Inferior parietal cortex (tissue), 1 donor: ENCODE measurements at regions not wholly inside any gene's neighbourhood (a gene's known extent, or its start where the extent isn't known, plus 50 kb on each side); places are given as distances from the start of the nearest gene placed in this dataset.

Experiments
- DNase-seq: peaks from one replicate; pipeline ENCODE4 v3.0.0-alpha.2; 2016; ENCODE audit errors: extremely low spot score

- DNase-seq, result no peak
Measured at GRCh38 chr18:72470391-72470790, 73.8 kb downstream of the CBLN2 start.

GRCh38 chr18:72468021-72468710 lies 76.0 kb downstream of the CBLN2 start:
- no peak for DNase-seq

DNA sequence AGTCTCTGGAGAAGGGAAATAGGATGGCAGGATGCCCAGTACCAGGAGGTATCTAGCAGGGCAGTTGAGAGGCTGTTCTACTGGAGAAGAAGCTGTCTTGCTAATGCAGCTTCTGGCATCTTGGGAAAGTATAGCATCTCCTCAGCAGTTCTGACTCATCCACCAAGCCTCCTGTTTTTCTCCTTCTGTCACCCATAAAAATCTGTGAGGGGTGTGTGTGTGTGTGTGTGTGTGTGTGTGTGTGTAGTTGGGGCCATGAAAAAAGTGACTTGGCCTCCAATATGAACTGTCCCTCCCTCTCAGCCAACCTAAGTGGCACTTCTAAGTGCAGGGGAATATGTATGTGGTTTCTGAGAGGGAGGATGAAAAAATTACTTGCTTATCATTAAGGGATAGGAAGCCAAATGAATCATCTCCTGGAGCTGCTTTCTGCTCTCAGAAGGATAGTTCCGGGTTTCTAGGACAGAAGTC lies 83.9 kb downstream of the CBLN2 start:
- DNase-seq, result peak; percentile 30

DNA sequence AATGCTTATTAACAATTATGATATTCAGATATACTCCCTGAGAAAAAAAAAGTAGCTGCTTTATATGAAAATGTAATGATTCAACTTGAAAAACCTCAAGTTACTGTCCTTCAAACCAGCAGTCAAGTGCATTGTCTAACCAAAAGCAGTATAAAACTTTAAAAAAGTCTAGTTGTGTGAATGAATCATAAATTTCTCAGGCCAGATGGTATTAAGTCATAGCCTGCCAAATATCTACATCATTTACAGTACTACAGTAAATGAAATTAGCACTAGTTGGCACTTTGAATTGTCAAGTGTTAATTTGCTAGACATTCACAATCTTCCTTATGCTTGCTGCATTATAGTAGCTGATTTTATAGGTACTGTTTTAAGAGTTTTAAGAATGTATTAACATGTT lies 85.9 kb downstream of the CBLN2 start:
- peak; percentile 55 for DNase-seq

DNA sequence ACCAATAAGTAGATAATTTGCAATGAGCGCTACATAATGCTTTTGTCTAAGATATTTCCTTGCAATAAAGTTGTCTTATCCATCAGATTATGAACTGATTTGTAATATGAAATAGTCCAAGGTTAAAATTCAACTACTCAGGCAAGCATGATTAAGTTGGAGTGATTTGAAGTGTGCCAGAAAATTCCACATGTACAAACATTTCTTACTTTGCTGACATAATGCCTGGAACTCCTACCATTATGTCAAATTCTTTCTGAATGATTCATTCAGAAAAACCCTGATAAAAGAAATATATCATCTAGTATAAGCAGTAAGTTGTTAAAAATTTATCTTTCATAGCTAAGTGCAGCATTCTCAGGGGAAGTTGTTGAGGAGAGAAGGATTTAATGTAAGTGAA lies 87.3 kb downstream of the CBLN2 start:
- no peak for DNase-seq

- DNase-seq, result no peak
Measured at GRCh38 chr18:72452328-72452727, 91.8 kb downstream of the CBLN2 start.

DNA sequence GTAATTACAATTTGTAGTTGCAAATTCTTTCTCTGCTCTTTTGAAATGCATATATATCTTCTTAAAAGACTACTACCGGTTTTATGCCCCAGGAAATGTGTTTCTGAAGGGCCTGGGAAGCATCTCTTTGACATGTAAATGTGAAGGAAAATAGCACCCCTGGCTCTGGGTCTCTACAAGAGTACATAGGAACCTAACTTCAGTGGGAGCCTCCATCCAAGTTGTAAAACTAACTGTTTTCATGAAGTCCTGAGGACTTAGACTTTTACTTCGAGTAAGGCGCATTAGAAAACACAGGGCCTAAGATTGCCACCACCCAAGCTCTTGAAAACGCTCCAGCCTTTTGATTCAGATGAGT lies 99.4 kb downstream of the CBLN2 start:
- no peak for DNase-seq

DNA sequence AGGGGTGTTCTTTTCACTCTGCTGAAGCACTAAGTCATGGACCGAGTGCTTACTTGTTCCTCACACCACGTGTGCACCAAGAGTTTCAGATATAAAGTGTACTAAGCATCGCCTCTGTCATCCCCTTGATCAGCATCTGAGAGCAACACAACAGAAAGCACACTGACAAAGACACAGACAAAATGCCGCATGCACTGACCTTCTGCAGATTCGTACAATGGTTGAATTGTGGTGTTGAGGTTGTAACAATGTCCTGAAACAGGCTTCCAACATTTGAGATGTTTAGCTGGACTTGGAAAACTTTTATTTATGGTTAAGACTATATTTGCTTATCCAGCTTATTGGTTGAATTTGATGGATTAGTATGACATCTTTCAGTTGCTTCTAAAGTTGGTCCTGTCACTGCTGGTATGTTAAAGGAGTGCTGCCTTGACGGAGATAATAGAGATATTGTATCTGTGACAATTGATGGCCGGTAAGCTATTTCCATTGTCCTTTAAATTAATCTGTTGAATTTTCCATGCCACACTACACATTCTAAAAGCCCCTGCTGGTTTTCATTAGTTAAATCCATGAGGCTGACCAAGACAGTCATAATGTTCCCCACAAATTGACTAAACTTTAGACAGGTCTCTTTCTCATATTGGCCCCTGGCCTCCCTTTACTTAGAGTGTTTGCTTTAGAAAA lies 99.9 kb downstream of the CBLN2 start:
- DNase-seq, result no peak

DNA sequence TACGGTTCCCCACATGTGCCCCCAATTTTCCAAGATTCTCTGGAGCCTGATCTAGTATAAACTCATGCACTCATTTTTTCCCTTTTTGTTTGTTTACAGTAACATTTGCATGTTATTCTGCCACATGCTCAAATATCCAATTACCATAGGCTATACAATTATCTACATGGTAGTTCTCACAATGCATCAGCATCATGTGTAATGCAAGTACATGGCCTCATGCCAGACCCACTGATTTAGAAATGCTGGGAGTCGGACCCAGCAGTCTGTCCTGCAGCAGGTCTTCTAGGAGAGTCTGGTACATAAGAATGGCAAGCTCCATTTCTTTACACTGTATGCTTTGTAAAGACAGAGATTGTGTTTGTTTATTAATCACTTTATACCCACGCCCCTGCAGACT lies 107.7 kb downstream of the CBLN2 start:
- no peak for DNase-seq

- no peak for DNase-seq
Measured at GRCh38 chr18:72433756-72434155, 110.4 kb downstream of the CBLN2 start.

DNA sequence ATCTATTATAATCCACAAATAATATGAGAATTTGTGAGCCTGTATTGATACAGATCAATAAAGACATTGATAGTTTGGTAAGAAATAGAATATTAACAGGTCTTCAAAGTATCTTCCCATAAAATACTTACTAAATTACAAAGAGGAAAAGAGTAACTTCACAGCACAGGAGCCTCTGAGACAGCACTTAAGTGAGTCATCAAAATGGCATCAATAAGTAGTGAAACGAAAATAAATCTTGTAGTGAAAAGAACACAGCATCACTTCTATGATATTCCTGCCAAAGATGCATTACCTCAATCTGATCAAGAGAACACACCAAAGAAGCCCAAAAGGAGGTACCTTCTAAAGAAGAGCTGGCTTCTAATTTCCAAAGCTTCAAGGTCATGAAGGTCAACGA lies 116.4 kb downstream of the CBLN2 start:
- DNase-seq, result no peak

GRCh38 chr18:72419914-72420313 lies 124.2 kb downstream of the CBLN2 start:
- no peak for DNase-seq

- no peak for DNase-seq
Measured at GRCh38 chr18:72412927-72413326, 131.2 kb downstream of the CBLN2 start.

DNA sequence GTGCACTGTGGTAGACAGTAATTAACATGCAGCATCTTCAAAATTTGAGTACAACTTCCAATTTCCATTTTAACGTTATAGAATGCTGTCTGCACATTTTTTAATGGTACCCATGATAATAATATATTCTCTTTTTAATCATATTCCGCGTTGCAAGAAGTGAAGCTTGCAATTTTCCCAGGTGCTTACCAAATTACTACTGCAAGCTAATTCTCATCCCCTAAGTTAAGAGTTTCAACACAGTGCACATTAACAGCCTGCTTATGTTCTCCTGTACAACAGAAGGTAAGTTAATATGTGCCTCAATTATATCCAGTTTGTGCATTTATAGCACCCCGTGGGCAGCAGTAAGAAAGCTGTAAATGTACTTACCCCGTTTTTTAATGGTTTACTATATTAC lies 132.9 kb downstream of the CBLN2 start:
- DNase-seq, result no peak

DNA sequence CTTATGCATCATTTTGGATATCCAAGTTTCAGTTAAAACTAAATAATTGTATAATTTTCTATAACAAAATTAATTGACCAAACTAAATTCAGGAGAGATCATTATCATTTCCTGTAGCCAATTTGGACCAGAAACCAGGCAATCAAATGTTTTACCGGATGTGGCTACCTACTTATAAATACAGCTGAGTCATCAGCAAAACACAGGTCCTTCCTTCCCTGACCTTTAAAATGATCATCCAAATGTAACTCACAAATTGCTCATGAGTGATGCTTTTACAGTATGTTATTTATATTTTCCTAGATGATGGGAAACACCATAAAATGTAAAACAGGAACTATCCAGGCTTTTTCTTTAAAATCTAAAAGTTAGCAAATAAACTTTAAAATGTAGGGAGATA lies 133.7 kb downstream of the CBLN2 start:
- no peak for DNase-seq

DNA sequence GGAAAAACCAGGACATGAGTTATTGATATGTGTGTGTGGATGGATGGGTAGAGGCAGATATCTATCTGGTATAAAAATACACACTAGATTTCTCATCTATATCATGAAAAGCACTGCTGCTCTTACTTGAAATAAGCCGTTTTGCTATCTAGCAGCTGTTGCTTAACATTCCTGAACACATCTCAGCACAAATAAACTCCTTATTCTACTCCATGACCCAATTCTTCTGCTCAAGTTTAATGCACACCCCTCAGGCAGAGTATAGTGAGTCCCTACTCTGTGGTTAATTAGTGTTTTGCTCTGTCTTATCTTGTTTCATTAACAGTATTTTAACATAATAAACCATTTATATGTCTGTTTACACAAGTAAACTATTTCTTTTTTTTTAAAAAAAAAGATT lies 134.2 kb downstream of the CBLN2 start:
- DNase-seq, result no peak

- DNase-seq, result no peak
Measured at GRCh38 chr18:72407048-72407447, 137.1 kb downstream of the CBLN2 start.

GRCh38 chr18:72391951-72392350 lies 152.2 kb downstream of the CBLN2 start:
- no peak for DNase-seq

GRCh38 chr18:72391427-72391826 lies 152.7 kb downstream of the CBLN2 start:
- DNase-seq, result no peak

DNA sequence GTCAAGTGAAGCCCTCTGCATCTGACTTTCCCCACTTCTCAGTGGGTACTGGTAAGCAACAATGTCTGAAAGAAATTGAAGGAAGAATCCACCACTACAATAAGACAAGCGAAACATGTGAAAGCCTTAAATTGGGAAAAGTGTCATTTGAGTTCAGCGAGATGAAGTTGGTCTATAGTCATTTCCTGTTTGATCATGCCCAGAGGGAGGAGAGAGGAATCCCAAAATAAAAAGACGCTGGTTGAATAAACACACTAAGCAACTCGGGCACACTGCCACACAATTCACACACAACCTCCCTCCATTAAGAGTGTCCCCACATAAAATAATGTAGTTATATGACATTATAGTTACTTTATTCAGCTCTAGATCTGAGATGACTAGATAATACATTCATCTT lies 166.1 kb downstream of the CBLN2 start:
- no peak for DNase-seq

DNA sequence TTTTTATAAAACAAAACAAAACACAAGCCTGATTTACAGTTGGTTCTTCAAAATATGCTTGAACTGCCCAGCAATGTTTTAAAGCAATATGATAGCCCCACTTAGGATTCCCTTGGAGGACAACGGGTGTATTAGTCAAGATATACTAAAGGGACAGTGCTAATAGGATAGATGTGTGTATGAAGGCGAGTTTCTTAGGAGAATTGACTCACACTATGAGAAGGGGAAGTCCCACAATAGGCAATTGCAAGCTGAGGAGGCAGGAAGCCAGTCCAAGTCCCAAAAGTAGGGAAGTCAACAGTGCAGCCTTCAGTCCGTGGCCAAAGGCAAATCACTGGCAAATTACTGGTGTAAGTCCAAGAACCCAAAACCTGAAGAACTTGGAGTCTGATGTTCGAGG lies 167.9 kb downstream of the CBLN2 start:
- DNase-seq, result no peak

- no peak for DNase-seq
Measured at GRCh38 chr18:72375618-72376017, 168.5 kb downstream of the CBLN2 start.

GRCh38 chr18:72372076-72372475 lies 172.1 kb downstream of the CBLN2 start:
- no peak for DNase-seq

- DNase-seq, result no peak
Measured at GRCh38 chr18:72368308-72368707, 175.8 kb downstream of the CBLN2 start.
